CD4-positive, alpha-beta T cell (primary cell): ENCODE measurements at regions not wholly inside any gene's neighbourhood (a gene's known extent, or its start where the extent isn't known, plus 50 kb on each side); places are given as distances from the start of the nearest gene placed in this dataset.

Experiments used
- ATAC-seq: fragments of 200-7000 bp; cut with Tn5 transposase; one replicate; pipeline ENCODE4 v1.10.0; 2022; ENCODE audit warnings: mild to moderate bottlenecking; ENCODE audit not compliant: poor library complexity
- CTCF ChIA-PET: fragments of 350-600 bp; sonication (Branson Sonifier 250); formaldehyde crosslinking; loops from one replicate; lab custom pipeline; 2021; ENCODE audit warnings: antibody characterized with exemption, inconsistent platforms; lab: Charles Lee
- POLR2A ChIA-PET: fragments of 350-600 bp; sonication (Branson Sonifier 250); formaldehyde crosslinking; loops from one replicate; lab custom pipeline; 2021; ENCODE audit warnings: antibody characterized with exemption, inconsistent platforms; lab: Charles Lee
- DNase-seq, 14 experiments: peaks; one replicate each; pipeline ENCODE4 v3.0.0-alpha.2; 2013 to 2020; ENCODE audit warnings: mixed read lengths in 2 of 14
- H3K27ac ChIP-seq, 2 donors: one replicate each; pipeline versions ENCODE4 v1.5.1 to v1.7.0; 2013; ENCODE audit warnings: low read length in 2 of 2, low read depth in 1 of 2, mild to moderate bottlenecking in 1 of 2
- H3K27me3 ChIP-seq, 2 experiments: 1 replicate in 1 of 2; 2 replicates in 1 of 2; pipeline versions ENCODE4 v1.6.1 to v1.7.0; 2013; ENCODE audit warnings: low read length in 2 of 2, control low read depth in 1 of 2, mild to moderate bottlenecking in 1 of 2, moderate library complexity in 1 of 2; ENCODE audit not compliant: insufficient read depth in 2 of 2, control insufficient read depth in 1 of 2
- H3K36me3 ChIP-seq: one replicate; pipeline ENCODE4 v1.6.1; 2013; ENCODE audit warnings: low read length, control low read depth; ENCODE audit not compliant: insufficient read depth
- H3K4me1 ChIP-seq: one replicate; pipeline ENCODE4 v1.6.1; 2013; ENCODE audit warnings: low read length, control low read depth; ENCODE audit not compliant: insufficient read depth
- H3K4me3 ChIP-seq: one replicate; pipeline ENCODE4 v1.5.1; 2013; ENCODE audit warnings: mild to moderate bottlenecking, low read length, moderate library complexity
- H3K9me3 ChIP-seq, 2 experiments: 1 replicate in 1 of 2; 2 replicates in 1 of 2; pipeline versions ENCODE4 v1.6.1 to v1.7.0; 2013; ENCODE audit warnings: low read length in 2 of 2, mild to moderate bottlenecking in 2 of 2, control low read depth in 1 of 2, moderate library complexity in 1 of 2; ENCODE audit not compliant: control insufficient read depth in 1 of 2, insufficient read depth in 1 of 2
- H3K27ac Mint-ChIP-seq: one replicate; pipeline ENCODE4 v1.8.0; 2020; ENCODE audit warnings: mixed read lengths
- H3K27me3 Mint-ChIP-seq: one replicate; pipeline ENCODE4 v1.8.0; 2021; ENCODE audit warnings: mixed read lengths
- H3K36me3 Mint-ChIP-seq: one replicate; pipeline ENCODE4 v1.8.0; 2021; ENCODE audit warnings: low read depth, mixed read lengths
- H3K4me1 Mint-ChIP-seq: one replicate; pipeline ENCODE4 v1.8.0; 2021; ENCODE audit warnings: low read depth, mixed read lengths
- H3K4me3 Mint-ChIP-seq: one replicate; pipeline ENCODE4 v1.8.0; 2020; ENCODE audit warnings: mild to moderate bottlenecking, mixed read lengths
- H3K9me3 Mint-ChIP-seq: one replicate; pipeline ENCODE4 v1.8.0; 2020; ENCODE audit warnings: mixed read lengths
- intact Hi-C, 2 experiments: fragments of 100-400 bp; cut with DNase I in 1 of 2; cut with micrococcal nuclease in 1 of 2; formaldehyde crosslinking; loops; one replicate each; pipeline versions ENCODE4 v1.15.1 to v1.9.0; 2023 to 2025; cut with DNase I, micrococcal nuclease
- TF ChIP-seq, protein P1 (sequence below): fragments of 200-600 bp; IDR thresholded peaks from one replicate; pipeline ENCODE4 v1.8.0; 2022; ENCODE audit warnings: antibody characterized with exemption, mild to moderate bottlenecking

DNA sequence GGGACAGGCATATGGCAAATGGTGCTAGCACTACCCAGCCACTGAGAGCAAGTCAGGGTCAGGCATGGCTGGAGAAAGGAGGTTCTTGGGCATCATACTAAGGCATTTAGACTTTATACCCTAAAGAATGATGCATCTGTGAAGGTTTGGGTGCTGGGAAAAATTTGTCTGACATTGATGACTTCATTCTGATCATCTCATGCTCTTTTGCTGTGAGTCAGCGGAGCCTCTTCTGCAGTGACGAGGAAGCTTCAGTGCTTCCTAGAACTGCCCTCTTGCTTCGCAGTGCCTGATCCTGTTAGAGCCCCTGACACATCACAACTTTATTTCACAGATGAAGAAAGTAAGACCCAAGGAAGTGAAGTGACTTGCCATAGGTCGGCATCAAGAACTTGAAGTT, 266.6 kb upstream of the GAS1 start:
- Mint-ChIP-seq H3K4me1 (no peaks in the 10 kb centered on the region), H3K27ac (no peak overlapping the region), H3K27me3 (peaks cover 9% of the 10 kb centered on the region), H3K4me3 (no peak overlapping the region), H3K36me3 (no peaks in the 10 kb centered on the region), H3K9me3 (no peaks in the 10 kb centered on the region)
- Histone ChIP-seq H3K4me3 (no peak overlapping the region), H3K36me3 (no peaks in the 10 kb centered on the region), H3K9me3 (no peaks in the 10 kb centered on the region), H3K27ac (no peak overlapping the region), H3K27me3 (no peaks in the 10 kb centered on the region), H3K4me1 (no peaks in the 10 kb centered on the region)
- ChIA-PET POLR2A (no interaction called here), CTCF (no interaction called here)
- TF ChIP-seq, protein P1, sequence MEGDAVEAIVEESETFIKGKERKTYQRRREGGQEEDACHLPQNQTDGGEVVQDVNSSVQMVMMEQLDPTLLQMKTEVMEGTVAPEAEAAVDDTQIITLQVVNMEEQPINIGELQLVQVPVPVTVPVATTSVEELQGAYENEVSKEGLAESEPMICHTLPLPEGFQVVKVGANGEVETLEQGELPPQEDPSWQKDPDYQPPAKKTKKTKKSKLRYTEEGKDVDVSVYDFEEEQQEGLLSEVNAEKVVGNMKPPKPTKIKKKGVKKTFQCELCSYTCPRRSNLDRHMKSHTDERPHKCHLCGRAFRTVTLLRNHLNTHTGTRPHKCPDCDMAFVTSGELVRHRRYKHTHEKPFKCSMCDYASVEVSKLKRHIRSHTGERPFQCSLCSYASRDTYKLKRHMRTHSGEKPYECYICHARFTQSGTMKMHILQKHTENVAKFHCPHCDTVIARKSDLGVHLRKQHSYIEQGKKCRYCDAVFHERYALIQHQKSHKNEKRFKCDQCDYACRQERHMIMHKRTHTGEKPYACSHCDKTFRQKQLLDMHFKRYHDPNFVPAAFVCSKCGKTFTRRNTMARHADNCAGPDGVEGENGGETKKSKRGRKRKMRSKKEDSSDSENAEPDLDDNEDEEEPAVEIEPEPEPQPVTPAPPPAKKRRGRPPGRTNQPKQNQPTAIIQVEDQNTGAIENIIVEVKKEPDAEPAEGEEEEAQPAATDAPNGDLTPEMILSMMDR: no peak
- no peak for ATAC-seq
- intact Hi-C loops: no loop called here
- no peak for DNase-seq

DNA sequence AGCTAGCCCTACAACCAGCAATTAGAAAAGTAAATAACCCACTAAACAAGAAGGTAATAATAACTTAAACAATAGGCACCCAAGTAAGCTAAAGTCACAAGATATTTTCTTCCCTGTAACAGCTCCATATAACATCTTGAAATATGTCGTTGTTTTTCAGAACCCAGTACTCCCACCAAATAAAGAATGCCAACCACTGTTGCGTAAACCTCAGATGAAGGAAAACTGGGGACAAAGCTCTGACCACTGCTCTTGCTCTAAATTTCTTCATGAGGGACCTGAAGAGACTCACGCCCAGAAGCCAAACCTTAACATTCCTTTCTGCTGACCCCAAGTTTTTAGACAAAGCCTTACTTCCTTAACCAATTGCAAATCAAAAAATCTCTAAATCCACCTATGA, 267.7 kb upstream of the GAS1 start:
- CTCF ChIA-PET: no interaction called here
- intact Hi-C loops: no loop called here

DNA sequence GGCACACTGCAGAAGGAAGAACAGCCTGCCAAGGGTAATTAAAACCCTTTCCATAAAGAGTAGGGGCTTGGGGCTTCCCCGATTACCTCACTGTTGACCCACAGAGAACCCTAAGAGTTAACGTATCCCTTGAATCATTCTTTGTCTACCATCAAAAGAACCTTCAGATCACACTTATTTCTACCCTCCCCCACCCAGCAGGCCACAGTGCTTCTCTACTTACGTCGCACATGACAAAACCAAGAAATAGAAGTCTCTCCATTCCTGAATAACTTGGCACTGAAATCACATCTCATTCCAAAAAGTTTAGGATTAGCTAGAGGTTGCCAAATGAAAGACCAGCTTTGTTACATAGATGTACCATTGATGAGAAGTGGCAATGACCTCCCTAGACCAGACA, 268.7 kb upstream of the GAS1 start:
- POLR2A ChIA-PET: no interaction called here
- no peaks in the 10 kb centered on the region for H3K9me3 Mint-ChIP-seq
- ATAC-seq (no peak), DNase-seq (no peak)
- Histone ChIP-seq H3K27me3 (no peaks in the 10 kb centered on the region), H3K4me1 (no peaks in the 10 kb centered on the region), H3K9me3 (no peaks in the 10 kb centered on the region), H3K36me3 (no peaks in the 10 kb centered on the region), H3K4me3 (no peak overlapping the region), H3K27ac (no peak overlapping the region)
- CTCF ChIA-PET: no interaction called here
- no peak overlapping the region for H3K4me3 Mint-ChIP-seq
- TF ChIP-seq, protein P1: no peak
- H3K27me3 Mint-ChIP-seq: peaks cover 15% of the 10 kb centered on the region
- H3K4me1 Mint-ChIP-seq: no peaks in the 10 kb centered on the region
- no peaks in the 10 kb centered on the region for H3K36me3 Mint-ChIP-seq
- H3K27ac Mint-ChIP-seq: no peak overlapping the region
- intact Hi-C loops: no loop called here

More for the DNA sequence above, 267.7 kb upstream of the GAS1 start:
- Mint-ChIP-seq H3K27ac (no peak overlapping the region), H3K4me1 (no peaks in the 10 kb centered on the region), H3K36me3 (no peaks in the 10 kb centered on the region), H3K9me3 (no peaks in the 10 kb centered on the region), H3K4me3 (no peak overlapping the region), H3K27me3 (peaks cover 15% of the 10 kb centered on the region)
- H3K27ac ChIP-seq: no peak overlapping the region
- no peak for DNase-seq
- TF ChIP-seq, protein P1: no peak
- no peaks in the 10 kb centered on the region for H3K36me3 ChIP-seq
- POLR2A ChIA-PET: no interaction called here
- no peaks in the 10 kb centered on the region for H3K27me3 ChIP-seq
- H3K4me1 ChIP-seq: no peaks in the 10 kb centered on the region
- no peaks in the 10 kb centered on the region for H3K9me3 ChIP-seq
- no peak for ATAC-seq
- H3K4me3 ChIP-seq: no peak overlapping the region
